A549 (cell line): ENCODE measurements at regions not wholly inside any gene's neighbourhood (a gene's known extent, or its start where the extent isn't known, plus 50 kb on each side); places are given as distances from the start of the nearest gene placed in this dataset.

ENCODE experiments used
- ATAC-seq, 2 experiments: fragments of 200-7000 bp in 1 of 2; fragments of >200 bp in 1 of 2; cut with Nextera tagmentation in 1 of 2; cut with Tn5 transposase in 1 of 2; 3 replicates each; pipeline versions ENCODE4 v1.8.0 to v1.9.1; 2018 to 2020; ENCODE audit warnings: mild to moderate bottlenecking in 1 of 2, moderate library complexity in 1 of 2
- CTCF ChIA-PET: fragments of 300-600 bp; sonication (Branson Sonifier 250); formaldehyde crosslinking; extraction: SDS; loops from one replicate; lab custom pipeline; 2021; ENCODE audit warnings: antibody characterized with exemption, inconsistent platforms; lab: Yijun Ruan, JAX
- POLR2A ChIA-PET: fragments of 350-600 bp; formaldehyde crosslinking; extraction: SDS; loops from one replicate; lab custom pipeline; 2021; ENCODE audit warnings: antibody characterized with exemption, inconsistent platforms; lab: Yijun Ruan, JAX
- DNase-seq, 2 experiments: peaks; one replicate each; pipeline versions ENCODE4 v3.0.0 to v3.0.0-alpha.2; 2011 to 2016; ENCODE audit warnings: low read depth in 1 of 2, low spot score in 1 of 2
- FAIRE-seq: peaks from 2 replicates; lab custom pipeline; 2011; peaks lifted over from hg19 to GRCh38; lab: Jason Lieb, UNC
- H3K27ac ChIP-seq, 2 experiments: fragments of >200 bp; sonication (Bioruptor Twin); formaldehyde crosslinking; 3 replicates each; pipeline ENCODE4 v1.5.1; 2016 to 2017
- H3K4me1 ChIP-seq: fragments of >200 bp; sonication (Bioruptor Twin); formaldehyde crosslinking; 3 replicates; pipeline ENCODE4 v1.6.1; 2016
- H3K4me2 ChIP-seq: fragments of >200 bp; sonication (Bioruptor Twin); formaldehyde crosslinking; 3 replicates; pipeline ENCODE4 v1.6.1; 2016
- H3K4me3 ChIP-seq: fragments of >200 bp; sonication (Bioruptor Twin); formaldehyde crosslinking; 3 replicates; pipeline ENCODE4 v1.5.1; 2016
- H3K9me3 ChIP-seq: fragments of >200 bp; sonication (Bioruptor Twin); formaldehyde crosslinking; 3 replicates; pipeline ENCODE4 v1.6.1; 2016
- BHLHE40 ChIP-seq: IDR thresholded peaks from 2 replicates; pipeline ENCODE4 v1.6.1; 2012; ENCODE audit warnings: low read depth, low read length, inconsistent platforms
- CBX8 ChIP-seq: fragments of 200-600 bp; sonication (generic); IDR thresholded peaks from 2 replicates; pipeline ENCODE4 v1.6.1; 2016
- CHD4 ChIP-seq: fragments of 200-600 bp; sonication (generic); IDR thresholded peaks from 2 replicates; pipeline ENCODE4 v1.6.1; 2016; ENCODE audit warnings: antibody characterized with exemption, mild to moderate bottlenecking, borderline replicate concordance
- CTCF ChIP-seq: fragments of >200 bp; sonication (Bioruptor Twin); formaldehyde crosslinking; IDR thresholded peaks from 3 replicates; pipeline ENCODE4 v1.5.1; 2016
- EHMT2 ChIP-seq: fragments of 200-600 bp; sonication (generic); IDR thresholded peaks from 2 replicates; pipeline ENCODE4 v1.6.1; 2016; ENCODE audit warnings: antibody characterized with exemption, low read depth, mild to moderate bottlenecking, moderate library complexity
- HEYL ChIP-seq: fragments of 250-450 bp; sonication (Bioruptor Pico); IDR thresholded peaks from 2 replicates; pipeline ENCODE4 v1.8.0; 2021; ENCODE audit warnings: mild to moderate bottlenecking, moderate library complexity
- HOXB13 ChIP-seq: fragments of 250-450 bp; sonication (Bioruptor Pico); IDR thresholded peaks from 2 replicates; pipeline ENCODE4 v1.5.0; 2020; ENCODE audit warnings: low read depth, mild to moderate bottlenecking, moderate library complexity
- HOXB5 ChIP-seq: fragments of 250-450 bp; sonication (Bioruptor Pico); IDR thresholded peaks from 2 replicates; pipeline ENCODE4 v1.5.0; 2020; ENCODE audit warnings: mild to moderate bottlenecking, moderate library complexity
- MAX ChIP-seq: IDR thresholded peaks from 2 replicates; pipeline ENCODE4 v1.6.1; 2012
- MAZ ChIP-seq: fragments of 150-350 bp; IDR thresholded peaks from 2 replicates; pipeline ENCODE4 v1.6.1; 2014; ENCODE audit warnings: antibody characterized with exemption, low read depth, low read length, borderline replicate concordance
- NFE2L2 ChIP-seq: fragments of 150-350 bp; conservative IDR thresholded peaks from 2 replicates; pipeline ENCODE4 v1.6.1; 2014; ENCODE audit warnings: low read length
- NPAS2 ChIP-seq: fragments of 250-450 bp; sonication (Bioruptor Pico); IDR thresholded peaks from 2 replicates; pipeline ENCODE4 v1.8.0; 2022; ENCODE audit warnings: mild to moderate bottlenecking, moderate library complexity, borderline replicate concordance
- NR3C1 ChIP-seq: fragments of >200 bp; sonication (Bioruptor Twin); formaldehyde crosslinking; IDR thresholded peaks from 3 replicates; pipeline ENCODE4 v1.6.1; 2017
- PBX3 ChIP-seq: IDR thresholded peaks from 2 replicates; pipeline ENCODE4 v1.6.1; 2012
- PHF8 ChIP-seq: fragments of 200-600 bp; sonication (generic); IDR thresholded peaks from 2 replicates; pipeline ENCODE4 v1.6.1; 2016; ENCODE audit warnings: low read depth, mild to moderate bottlenecking, antibody characterized with exemption, moderate library complexity, borderline replicate concordance
- POLR2A ChIP-seq: IDR thresholded peaks from 2 replicates; pipeline ENCODE4 v1.6.1; 2012; ENCODE audit warnings: mild to moderate bottlenecking, low read length
- RFX5 ChIP-seq: fragments of 450-650 bp; IDR thresholded peaks from 2 replicates; pipeline ENCODE4 v1.7.1; 2014; ENCODE audit warnings: antibody characterized with exemption, mild to moderate bottlenecking, moderate library complexity
- SREBF2 ChIP-seq: fragments of 450-650 bp; IDR thresholded peaks from 2 replicates; pipeline ENCODE4 v1.6.1; 2014; ENCODE audit warnings: mild to moderate bottlenecking, moderate library complexity
- USF2 ChIP-seq: fragments of 450-650 bp; IDR thresholded peaks from 2 replicates; pipeline ENCODE4 v1.6.1; 2014; ENCODE audit warnings: antibody characterized with exemption
- ZFP36 ChIP-seq: fragments of 450-650 bp; IDR thresholded peaks from 2 replicates; pipeline ENCODE4 v1.6.1; 2014; ENCODE audit warnings: borderline replicate concordance; ENCODE audit not compliant: partially characterized antibody
- ZNF302 ChIP-seq: fragments of 250-450 bp; sonication (Bioruptor Pico); IDR thresholded peaks from 2 replicates; pipeline ENCODE4 v1.9.0; 2021; ENCODE audit warnings: inconsistent platforms, mild to moderate bottlenecking, moderate library complexity
- WGBS: methylation state at CpG from one replicate; pipeline ENCODE4 v1.1.6; 2017; ENCODE audit errors: missing lambda C conversion rate; 5-methylcytosine and 5-hydroxymethylcytosine counted together

- ChIA-PET POLR2A (no interaction called here), CTCF (interaction anchor here (1.0 kb wide), 1 partner anchor 18 kb away, joined by 4 read pairs; no protein-coding TSS in a partner anchor)
- Histone ChIP-seq H3K4me3 (no peak overlapping the region), H3K4me1 (no peaks in the 10 kb centered on the region), H3K9me3 (no peaks in the 10 kb centered on the region), H3K27ac (no peak overlapping the region), H3K4me2 (no peak overlapping the region)
- FAIRE-seq (no peak), ATAC-seq (no peak), DNase-seq (no peak)
- WGBS: 56% methylated on average over 19 of the region's 22 CpGs
- no peak for TF ChIP-seq NPAS2 (CRISPR knock-in tag)
- TF ChIP-seq HEYL (CRISPR knock-in tag): no peak
- TF ChIP-seq MAZ: no peak
- TF ChIP-seq CBX8: no peak
- TF ChIP-seq, all 56 proteins: peak for 0
Observed at GRCh38 chr9:126164796-126165525, 161.7 kb upstream of the MVB12B start.

GRCh38 chr9:126165755-126166154 is 160.9 kb upstream of the MVB12B start:
- ATAC-seq (no peak), DNase-seq (no peak), FAIRE-seq (no peak)
- 54% methylated on average over 8 of the region's 8 CpGs for WGBS
- ChIA-PET POLR2A (no interaction called here), CTCF (interaction anchor here (1.0 kb wide), 1 partner anchor 18 kb away, joined by 4 read pairs; no protein-coding TSS in a partner anchor)
- Histone ChIP-seq H3K27ac (no peak overlapping the region), H3K9me3 (no peaks in the 10 kb centered on the region), H3K4me2 (no peak overlapping the region), H3K4me3 (no peak overlapping the region), H3K4me1 (no peaks in the 10 kb centered on the region)
- TF ChIP-seq ZNF302 (CRISPR knock-in tag) (no peak), RFX5 (no peak), EHMT2 (no peak), POLR2A (no peak), NFE2L2 (no peak), MAX (no peak), CHD4 (no peak), MAZ (no peak), HOXB5 (CRISPR knock-in tag) (no peak), ZFP36 (no peak), HOXB13 (CRISPR knock-in tag) (no peak), PBX3 (no peak), BHLHE40 (no peak)

- CTCF ChIA-PET: interaction anchor here (1.0 kb wide), 1 partner anchor 19 kb away, joined by 4 read pairs; no protein-coding TSS in a partner anchor
- ATAC-seq: no peak
- no peak for DNase-seq
- Histone ChIP-seq H3K27ac (no peak overlapping the region), H3K4me3 (no peak overlapping the region), H3K4me1 (no peaks in the 10 kb centered on the region), H3K9me3 (no peaks in the 10 kb centered on the region), H3K4me2 (no peak overlapping the region)
- 22% methylated on average over 7 of the region's 7 CpGs for WGBS
- no peak for TF ChIP-seq PHF8
- TF ChIP-seq ZNF302 (CRISPR knock-in tag): no peak
- no peak for TF ChIP-seq CBX8
- TF ChIP-seq NR3C1: no peak
- TF ChIP-seq SREBF2: no peak
- TF ChIP-seq CTCF: no peak
- no peak for TF ChIP-seq USF2
- no peak for TF ChIP-seq ZFP36
- TF ChIP-seq NPAS2 (CRISPR knock-in tag): no peak
- POLR2A ChIA-PET: no interaction called here
- no peak for FAIRE-seq
Observed at GRCh38 chr9:126166291-126166690, 160.3 kb upstream of the MVB12B start.
